Muscle of leg (tissue), 3 donors: ENCODE measurements at regions not wholly inside any gene's neighbourhood (a gene's known extent, or its start where the extent isn't known, plus 50 kb on each side); places are given as distances from the start of the nearest gene placed in this dataset.

Experiments
- DNase-seq: peaks from one replicate; pipeline ENCODE4 v3.0.0; 2013
- H3K27ac ChIP-seq: one replicate; pipeline ENCODE4 v1.5.1; 2013; ENCODE audit warnings: mild to moderate bottlenecking, low read length, control low read depth
- H3K27me3 ChIP-seq: one replicate; pipeline ENCODE4 v1.6.1; 2013; ENCODE audit warnings: low read length; ENCODE audit not compliant: control insufficient read depth, insufficient read depth
- H3K36me3 ChIP-seq: one replicate; pipeline ENCODE4 v1.6.1; 2013; ENCODE audit warnings: low read length; ENCODE audit not compliant: control insufficient read depth, insufficient read depth
- H3K4me1 ChIP-seq: one replicate; pipeline ENCODE4 v1.6.1; 2013; ENCODE audit warnings: low read length; ENCODE audit not compliant: control insufficient read depth, insufficient read depth
- H3K4me3 ChIP-seq: one replicate; pipeline ENCODE4 v1.5.1; 2013; ENCODE audit warnings: low read length, control low read depth
- H3K9me3 ChIP-seq: replicated peaks from 2 replicates; pipeline ENCODE4 v1.6.1; 2013; ENCODE audit warnings: low read depth, low read length; ENCODE audit not compliant: control insufficient read depth
- WGBS: methylation state at CpG from one replicate; pipeline ENCODE4 v1.1.5; 2013; ENCODE audit warnings: missing lambda C conversion rate; ENCODE audit not compliant: insufficient coverage; 5-methylcytosine and 5-hydroxymethylcytosine counted together

GRCh38 chr1:199784138-199784895, 243.2 kb upstream of the NR5A2 start:
- no peak for DNase-seq
- no CpG with 5 or more reads among the region's 2 CpGs for WGBS

DNA sequence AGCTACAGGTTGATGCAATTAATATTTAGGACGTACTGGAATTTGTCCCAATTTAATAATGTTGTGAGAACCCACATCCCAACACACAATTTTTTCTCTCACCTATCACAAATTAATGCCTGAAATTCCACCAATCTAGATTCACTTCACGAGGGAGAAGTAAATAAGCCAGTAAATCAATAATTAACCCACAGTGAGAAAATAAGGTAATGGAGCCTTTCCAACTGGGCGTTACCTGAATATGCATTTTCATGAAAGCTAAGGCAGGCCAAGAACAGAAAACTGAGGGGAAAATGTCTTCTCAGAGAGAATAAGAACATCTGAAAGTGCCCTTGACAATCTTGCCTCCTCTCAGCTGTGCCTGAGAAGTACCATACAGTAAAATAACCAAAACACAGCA, 240.8 kb upstream of the NR5A2 start:
- no peak for DNase-seq
- Histone ChIP-seq H3K4me1 (no peaks in the 10 kb centered on the region), H3K27ac (no peak overlapping the region), H3K9me3 (no peaks in the 10 kb centered on the region), H3K4me3 (no peak overlapping the region), H3K36me3 (no peaks in the 10 kb centered on the region), H3K27me3 (no peaks in the 10 kb centered on the region)
- no CpG with 5 or more reads among the region's 3 CpGs for WGBS

More at GRCh38 chr1:199784138-199784895, 243.2 kb upstream of the NR5A2 start:
- H3K4me3 ChIP-seq = no peak overlapping the region
- no peaks in the 10 kb centered on the region for H3K4me1 ChIP-seq
- H3K36me3 ChIP-seq = no peaks in the 10 kb centered on the region
- no peak overlapping the region for H3K27ac ChIP-seq
- no peaks in the 10 kb centered on the region for H3K9me3 ChIP-seq
- no peaks in the 10 kb centered on the region for H3K27me3 ChIP-seq

- Histone ChIP-seq H3K4me3 (no peak overlapping the region), H3K4me1 (no peaks in the 10 kb centered on the region), H3K36me3 (no peaks in the 10 kb centered on the region), H3K9me3 (no peaks in the 10 kb centered on the region), H3K27me3 (no peaks in the 10 kb centered on the region), H3K27ac (no peak overlapping the region)
- DNase-seq = no peak
- WGBS = no CpG with 5 or more reads among the region's 1 CpG
Measured at GRCh38 chr1:199789141-199789540, 238.4 kb upstream of the NR5A2 start.

- WGBS = no CpG with 5 or more reads among the region's 3 CpGs
- H3K4me3 ChIP-seq = no peak overlapping the region
- no peaks in the 10 kb centered on the region for H3K27me3 ChIP-seq
- no peak for DNase-seq
- H3K36me3 ChIP-seq = no peaks in the 10 kb centered on the region
- H3K4me1 ChIP-seq = no peaks in the 10 kb centered on the region
- no peaks in the 10 kb centered on the region for H3K9me3 ChIP-seq
- H3K27ac ChIP-seq = no peak overlapping the region
Measured at GRCh38 chr1:199791495-199791894, 236.0 kb upstream of the NR5A2 start.

DNA sequence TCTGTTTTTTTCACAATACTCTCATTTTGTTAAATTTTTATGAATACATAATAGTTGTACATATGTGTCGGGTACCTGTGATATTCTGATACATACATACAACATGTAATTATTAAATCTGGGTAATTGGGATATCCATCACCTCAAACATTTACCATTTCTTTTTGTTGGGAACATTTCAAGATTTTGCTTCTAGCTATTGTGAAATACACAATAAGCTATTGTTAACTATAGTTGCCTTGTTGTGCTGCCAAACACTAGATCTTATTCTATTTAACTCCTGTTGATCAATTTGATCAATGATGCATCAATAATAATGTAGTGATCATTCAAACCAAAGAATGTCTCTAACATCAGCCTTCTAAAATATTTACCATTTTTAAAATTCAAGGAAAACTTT, 234.6 kb upstream of the NR5A2 start:
- Histone ChIP-seq H3K36me3 (no peaks in the 10 kb centered on the region), H3K4me3 (no peak overlapping the region), H3K27ac (no peak overlapping the region), H3K9me3 (no peaks in the 10 kb centered on the region), H3K4me1 (no peaks in the 10 kb centered on the region), H3K27me3 (no peaks in the 10 kb centered on the region)
- no peak for DNase-seq
- no CpG with 5 or more reads among the region's 1 CpG for WGBS

DNA sequence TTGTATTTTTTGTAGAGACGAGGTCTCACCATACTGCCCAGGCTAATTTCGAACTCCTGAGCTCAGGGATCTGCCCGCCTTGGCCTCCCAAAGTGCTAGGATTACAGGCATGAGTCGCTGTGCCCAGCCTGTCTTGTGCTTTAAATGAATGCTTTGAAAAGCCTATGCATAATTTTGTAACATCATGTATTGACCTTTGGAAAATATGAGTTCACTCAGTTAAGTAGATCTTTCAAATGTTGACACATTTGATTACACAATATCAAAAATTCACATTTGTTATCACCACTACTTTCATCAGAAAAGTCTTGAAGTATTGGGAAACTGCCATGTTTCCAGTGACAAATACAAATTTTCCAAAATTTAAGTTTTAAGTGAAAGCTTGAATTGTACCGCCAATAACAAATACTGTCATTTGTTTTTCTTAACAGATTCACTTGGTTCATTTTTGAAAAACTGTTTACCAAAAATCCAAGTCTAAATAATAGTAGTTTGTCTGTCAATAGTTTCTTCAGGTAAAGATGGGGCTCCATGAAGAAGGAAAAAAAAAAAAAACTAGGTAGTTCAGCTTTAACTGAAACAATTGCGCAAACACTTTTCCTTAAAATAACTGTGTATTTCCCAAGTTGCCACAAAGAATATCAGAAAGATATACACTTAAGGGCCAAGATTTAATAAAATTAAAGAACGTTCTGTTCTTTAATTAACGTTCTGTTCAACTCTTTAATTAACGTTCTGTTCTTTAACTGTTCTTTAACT, 233.2 kb upstream of the NR5A2 start:
- no peaks in the 10 kb centered on the region for H3K27me3 ChIP-seq
- no peaks in the 10 kb centered on the region for H3K4me1 ChIP-seq
- 84% methylated on average over 4 of the region's 9 CpGs for WGBS
- H3K36me3 ChIP-seq = no peaks in the 10 kb centered on the region
- DNase-seq = no peak
- no peak overlapping the region for H3K27ac ChIP-seq
- H3K4me3 ChIP-seq = no peak overlapping the region
- no peaks in the 10 kb centered on the region for H3K9me3 ChIP-seq

DNA sequence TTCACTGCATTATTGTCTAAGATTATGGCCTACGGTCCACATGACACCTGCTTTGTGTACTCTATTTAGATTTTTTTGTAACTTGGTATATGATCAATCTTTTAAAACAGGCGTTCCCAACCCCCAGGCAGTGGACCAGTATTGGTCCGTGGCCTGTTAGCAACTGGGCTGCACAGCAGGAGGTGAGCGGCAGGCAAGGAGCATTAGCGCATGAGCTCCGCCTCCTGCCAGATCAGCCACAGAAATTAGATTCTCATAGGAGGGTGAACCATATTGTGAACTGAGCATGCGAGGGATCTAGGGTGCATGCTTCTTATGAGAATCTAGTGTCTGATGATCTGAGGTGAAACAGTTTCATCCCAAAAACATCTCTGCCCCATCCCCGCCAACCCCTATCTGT, 228.4 kb upstream of the NR5A2 start:
- no peaks in the 10 kb centered on the region for H3K9me3 ChIP-seq
- no peak overlapping the region for H3K27ac ChIP-seq
- no peaks in the 10 kb centered on the region for H3K36me3 ChIP-seq
- H3K4me3 ChIP-seq = no peak overlapping the region
- WGBS = 89% methylated on average over 5 of the region's 8 CpGs
- no peaks in the 10 kb centered on the region for H3K27me3 ChIP-seq
- no peak for DNase-seq
- H3K4me1 ChIP-seq = no peaks in the 10 kb centered on the region

DNA sequence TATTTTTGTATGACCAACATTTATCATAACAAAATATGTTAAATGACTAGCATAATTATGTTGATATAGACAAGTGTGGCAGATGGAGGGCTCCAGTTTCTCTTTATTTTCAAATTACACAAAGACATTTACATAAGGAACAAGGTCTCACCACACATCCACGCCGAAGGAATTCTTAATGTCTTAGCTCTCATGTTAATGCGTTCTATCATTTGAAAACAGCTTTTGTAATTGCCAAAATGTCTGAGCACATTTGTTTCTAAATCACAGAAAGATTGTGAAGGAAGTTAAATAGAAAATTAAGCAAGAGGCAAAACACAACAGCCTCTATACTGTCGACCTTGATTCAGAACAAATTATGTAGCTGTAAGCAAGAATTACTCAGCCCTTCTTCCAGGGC, 223.0 kb upstream of the NR5A2 start:
- no peaks in the 10 kb centered on the region for H3K9me3 ChIP-seq
- H3K36me3 ChIP-seq = no peaks in the 10 kb centered on the region
- DNase-seq = no peak
- WGBS = no CpG with 5 or more reads among the region's 4 CpGs
- H3K4me3 ChIP-seq = no peak overlapping the region
- H3K27ac ChIP-seq = no peak overlapping the region
- no peaks in the 10 kb centered on the region for H3K4me1 ChIP-seq
- no peaks in the 10 kb centered on the region for H3K27me3 ChIP-seq

GRCh38 chr1:199808110-199808870, 219.2 kb upstream of the NR5A2 start:
- DNase-seq = no peak
- Histone ChIP-seq H3K27me3 (no peaks in the 10 kb centered on the region), H3K36me3 (no peaks in the 10 kb centered on the region), H3K4me3 (no peak overlapping the region), H3K4me1 (no peaks in the 10 kb centered on the region), H3K27ac (no peak overlapping the region), H3K9me3 (no peaks in the 10 kb centered on the region)
- no CpG with 5 or more reads among the region's 2 CpGs for WGBS

GRCh38 chr1:199809311-199809710, 218.2 kb upstream of the NR5A2 start:
- Histone ChIP-seq H3K27me3 (no peaks in the 10 kb centered on the region), H3K4me1 (no peaks in the 10 kb centered on the region), H3K27ac (no peak overlapping the region), H3K4me3 (no peak overlapping the region), H3K36me3 (no peaks in the 10 kb centered on the region), H3K9me3 (no peaks in the 10 kb centered on the region)
- no peak for DNase-seq
- no CpG with 5 or more reads among the region's 1 CpG for WGBS
